ENCODE measurements at regions not wholly inside any gene's neighbourhood (a gene's known extent, or its start where the extent isn't known, plus 50 kb on each side); places are given as distances from the start of the nearest gene placed in this dataset.

- H3K4me1 ChIP-seq (ENCODE audit: control insufficient read depth in 2 of 2, insufficient read depth in 2 of 2, low read length in 2 of 2), result peaks cover 39 to 40% of the 10 kb centered on the region in 2 donors
- H3K36me3 Mint-ChIP-seq, result peaks cover 4 to 40% (median 15%) of the 10 kb centered on the region in 5 donors
- H3K4me1 Mint-ChIP-seq, result peaks cover 51 to 100% (median 97%) of the 10 kb centered on the region in 7 donors
- ATAC-seq (no peak), DNase-seq (no peak)
- no peak overlapping the region for H3K4me3 ChIP-seq (ENCODE audit: low read length)
- H3K27me3 Mint-ChIP-seq, result no peaks in the 10 kb centered on the region
- intact Hi-C loops (cut with micrococcal nuclease), result no loop called here
- no peak overlapping the region for H3K27ac ChIP-seq (ENCODE audit: low read depth, low read length)
- no peaks in the 10 kb centered on the region for H3K27me3 ChIP-seq (ENCODE audit: control insufficient read depth in 2 of 2, insufficient read depth in 2 of 2, low read length in 2 of 2)
- H3K9me3 ChIP-seq (ENCODE audit: control insufficient read depth in 2 of 3, low read length in 3 of 3), result no peaks in the 10 kb centered on the region
- peak overlapping the region in 1 of 10 donors; percentile 23 for H3K4me3 Mint-ChIP-seq
- peaks cover 0 to 13% (median 0%) of the 10 kb centered on the region in 11 donors for H3K9me3 Mint-ChIP-seq
- CTCF ChIA-PET, result interaction anchor here (0.9 kb wide), 1 partner anchor 235 kb away, joined by 4 read pairs; no protein-coding TSS in a partner anchor
- POLR2A ChIA-PET, result no interaction called here
- H3K27ac Mint-ChIP-seq, result peak overlapping the region in 2 of 9 donors; percentile 35 to 81
- H3K36me3 ChIP-seq (ENCODE audit: control insufficient read depth in 2 of 3, insufficient read depth in 3 of 3, low read length in 3 of 3), result no peaks in the 10 kb centered on the region
Measured at GRCh38 chr13:74052402-74052928, 81.7 kb downstream of the KLF12 start.

GRCh38 chr13:74048756-74049155, 85.4 kb downstream of the KLF12 start:
- H3K4me3 Mint-ChIP-seq, result no peak overlapping the region
- Histone ChIP-seq H3K36me3 (ENCODE audit: control insufficient read depth in 2 of 3, insufficient read depth in 3 of 3, low read length in 3 of 3) (no peaks in the 10 kb centered on the region), H3K4me3 (ENCODE audit: low read length) (no peak overlapping the region), H3K4me1 (ENCODE audit: control insufficient read depth in 2 of 2, insufficient read depth in 2 of 2, low read length in 2 of 2) (peaks cover 16 to 22% of the 10 kb centered on the region in 2 donors), H3K27me3 (ENCODE audit: control insufficient read depth in 2 of 2, insufficient read depth in 2 of 2, low read length in 2 of 2) (no peaks in the 10 kb centered on the region), H3K27ac (ENCODE audit: low read depth, low read length) (no peak overlapping the region), H3K9me3 (ENCODE audit: control insufficient read depth in 2 of 3, low read length in 3 of 3) (no peaks in the 10 kb centered on the region)
- H3K27me3 Mint-ChIP-seq, result no peaks in the 10 kb centered on the region
- intact Hi-C loops (cut with micrococcal nuclease), result no loop called here
- ChIA-PET CTCF (no interaction called here), POLR2A (interaction anchor here (0.6 to 1.0 kb wide), 2 partner anchors 13 to 143 kb away, joined by 3 to 4 read pairs; no protein-coding TSS in a partner anchor)
- DNase-seq (no peak), ATAC-seq (no peak)
- H3K36me3 Mint-ChIP-seq, result peaks cover 9 to 45% (median 22%) of the 10 kb centered on the region in 5 donors
- peak overlapping the region in 6 of 9 donors; percentile 6 to 81 (median 28) for H3K27ac Mint-ChIP-seq
- peaks cover 38 to 88% (median 82%) of the 10 kb centered on the region in 7 donors for H3K4me1 Mint-ChIP-seq
- peaks cover 0 to 13% (median 0%) of the 10 kb centered on the region in 11 donors for H3K9me3 Mint-ChIP-seq

DNA sequence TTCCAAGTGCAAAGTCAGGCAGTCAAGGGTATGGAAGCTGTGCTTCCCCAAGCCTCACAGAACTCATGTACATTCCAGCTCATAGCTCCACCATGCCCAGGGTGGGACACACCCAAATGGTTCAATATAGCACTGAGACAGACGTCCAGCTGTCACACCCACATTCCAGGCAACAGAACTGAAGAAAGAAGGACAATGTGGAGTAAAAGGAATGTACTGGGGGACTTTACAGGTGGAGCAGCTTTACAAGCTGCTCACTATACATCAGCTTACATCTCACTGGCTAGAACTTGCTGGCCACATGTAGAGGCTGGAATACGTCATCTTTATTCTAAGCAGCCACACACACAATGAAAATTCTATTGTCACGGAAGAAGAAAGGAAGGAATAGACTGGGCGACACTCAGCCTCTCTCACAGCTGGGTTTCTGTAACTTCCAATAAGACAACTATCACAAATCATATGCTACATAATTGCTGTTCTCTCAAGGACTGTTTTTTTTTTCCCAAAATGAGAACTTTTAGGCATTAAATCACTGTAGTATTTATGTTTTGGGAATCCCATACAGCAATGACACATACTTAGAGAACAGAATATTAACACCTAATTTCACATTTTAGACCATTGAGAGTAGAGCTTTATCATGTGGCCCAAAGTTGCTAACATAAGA, 86.1 kb downstream of the KLF12 start:
- Histone ChIP-seq H3K36me3 (ENCODE audit: control insufficient read depth in 2 of 3, insufficient read depth in 3 of 3, low read length in 3 of 3) (no peaks in the 10 kb centered on the region), H3K27ac (ENCODE audit: low read depth, low read length) (no peak overlapping the region), H3K4me1 (ENCODE audit: control insufficient read depth in 2 of 2, insufficient read depth in 2 of 2, low read length in 2 of 2) (peaks cover 20 to 22% of the 10 kb centered on the region in 2 donors), H3K9me3 (ENCODE audit: control insufficient read depth in 2 of 3, low read length in 3 of 3) (no peaks in the 10 kb centered on the region), H3K4me3 (ENCODE audit: low read length) (no peak overlapping the region), H3K27me3 (ENCODE audit: control insufficient read depth in 2 of 2, insufficient read depth in 2 of 2, low read length in 2 of 2) (no peaks in the 10 kb centered on the region)
- ChIA-PET CTCF (no interaction called here), POLR2A (interaction anchor here (0.6 to 1.3 kb wide), 4 partner anchors 14 to 64 kb away, joined by 3 to 4 read pairs (median 3); no protein-coding TSS in a partner anchor)
- H3K27me3 Mint-ChIP-seq, result no peaks in the 10 kb centered on the region
- H3K4me1 Mint-ChIP-seq, result peaks cover 41 to 89% (median 83%) of the 10 kb centered on the region in 7 donors
- intact Hi-C loops (cut with micrococcal nuclease), result no loop called here
- peak overlapping the region in 6 of 9 donors; percentile 30 to 81 (median 34) for H3K27ac Mint-ChIP-seq
- DNase-seq (no peak), ATAC-seq (no peak)
- H3K4me3 Mint-ChIP-seq, result no peak overlapping the region
- H3K9me3 Mint-ChIP-seq, result peaks cover 0 to 13% (median 0%) of the 10 kb centered on the region in 11 donors
- peaks cover 9 to 40% (median 22%) of the 10 kb centered on the region in 5 donors for H3K36me3 Mint-ChIP-seq

GRCh38 chr13:74046431-74046830, 87.8 kb downstream of the KLF12 start:
- Histone ChIP-seq H3K4me3 (ENCODE audit: low read length) (no peak overlapping the region), H3K36me3 (ENCODE audit: control insufficient read depth in 2 of 3, insufficient read depth in 3 of 3, low read length in 3 of 3) (no peaks in the 10 kb centered on the region), H3K27ac (ENCODE audit: low read depth, low read length) (no peak overlapping the region), H3K4me1 (ENCODE audit: control insufficient read depth in 2 of 2, insufficient read depth in 2 of 2, low read length in 2 of 2) (peaks cover 15 to 18% of the 10 kb centered on the region in 2 donors), H3K27me3 (ENCODE audit: control insufficient read depth in 2 of 2, insufficient read depth in 2 of 2, low read length in 2 of 2) (no peaks in the 10 kb centered on the region), H3K9me3 (ENCODE audit: control insufficient read depth in 2 of 3, low read length in 3 of 3) (no peaks in the 10 kb centered on the region)
- intact Hi-C loops (cut with micrococcal nuclease), result no loop called here
- DNase-seq (no peak), ATAC-seq (no peak)
- peaks cover 0 to 8% (median 0%) of the 10 kb centered on the region in 11 donors for H3K9me3 Mint-ChIP-seq
- no peak overlapping the region for H3K27ac Mint-ChIP-seq
- peaks cover 39 to 89% (median 80%) of the 10 kb centered on the region in 7 donors for H3K4me1 Mint-ChIP-seq
- H3K36me3 Mint-ChIP-seq, result peaks cover 9 to 37% (median 20%) of the 10 kb centered on the region in 5 donors
- no peaks in the 10 kb centered on the region for H3K27me3 Mint-ChIP-seq
- H3K4me3 Mint-ChIP-seq, result no peak overlapping the region
- ChIA-PET CTCF (no interaction called here), POLR2A (no interaction called here)

DNA sequence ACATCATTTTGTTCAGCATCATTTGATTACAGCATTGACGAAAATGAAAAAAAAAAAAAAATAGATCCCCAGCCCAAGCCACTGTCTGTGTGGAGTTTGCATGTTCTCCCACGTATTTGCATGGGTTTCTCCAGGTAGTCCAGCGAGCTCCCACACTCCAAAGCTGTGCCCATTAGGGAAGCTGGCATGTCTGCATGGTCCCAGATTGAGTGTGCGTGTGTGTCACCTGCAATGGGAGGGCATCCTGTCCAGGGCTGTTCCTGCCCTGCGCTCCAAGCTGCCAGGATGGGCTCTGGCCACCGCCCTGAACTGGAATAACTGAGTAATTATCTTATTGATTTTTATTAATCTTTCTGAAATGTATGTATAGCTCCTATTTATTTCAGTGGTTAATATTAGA, 88.6 kb downstream of the KLF12 start:
- intact Hi-C loops (cut with micrococcal nuclease), result no loop called here
- peaks cover 9 to 12% of the 10 kb centered on the region in 2 donors for H3K4me1 ChIP-seq (ENCODE audit: control insufficient read depth in 2 of 2, insufficient read depth in 2 of 2, low read length in 2 of 2)
- Mint-ChIP-seq H3K4me1 (peaks cover 35 to 89% (median 80%) of the 10 kb centered on the region in 7 donors), H3K36me3 (peaks cover 9 to 36% (median 20%) of the 10 kb centered on the region in 5 donors), H3K27ac (peak overlapping the region in 1 of 9 donors; percentile 51), H3K9me3 (peaks cover 0 to 5% (median 0%) of the 10 kb centered on the region in 11 donors), H3K27me3 (no peaks in the 10 kb centered on the region), H3K4me3 (no peak overlapping the region)
- DNase-seq (no peak), ATAC-seq (no peak)
- no peaks in the 10 kb centered on the region for H3K9me3 ChIP-seq (ENCODE audit: control insufficient read depth in 2 of 3, low read length in 3 of 3)
- H3K36me3 ChIP-seq (ENCODE audit: control insufficient read depth in 2 of 3, insufficient read depth in 3 of 3, low read length in 3 of 3), result no peaks in the 10 kb centered on the region
- CTCF ChIA-PET, result no interaction called here
- POLR2A ChIA-PET, result no interaction called here
- no peak overlapping the region for H3K27ac ChIP-seq (ENCODE audit: low read depth, low read length)
- H3K27me3 ChIP-seq (ENCODE audit: control insufficient read depth in 2 of 2, insufficient read depth in 2 of 2, low read length in 2 of 2), result no peaks in the 10 kb centered on the region
- no peak overlapping the region for H3K4me3 ChIP-seq (ENCODE audit: low read length)

DNA sequence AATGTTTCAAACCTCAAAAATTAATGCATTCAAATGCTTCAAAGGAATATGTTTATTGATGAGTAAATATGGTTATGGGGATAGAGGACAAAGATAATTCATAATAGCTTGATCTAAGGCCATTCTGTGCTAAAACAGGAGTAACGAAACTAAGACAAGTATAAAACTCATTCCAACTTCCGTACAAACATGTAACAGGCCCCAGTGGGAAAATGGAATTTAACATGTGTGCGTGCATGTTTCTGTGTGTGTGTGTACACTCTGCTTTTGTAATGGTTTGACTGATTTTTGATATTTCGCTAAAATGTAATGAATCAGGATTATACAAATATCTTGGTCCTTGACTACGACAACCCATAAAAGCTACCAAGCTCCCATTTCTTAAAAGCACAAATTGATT, 91.0 kb downstream of the KLF12 start:
- no peak overlapping the region for H3K27ac ChIP-seq (ENCODE audit: low read depth, low read length)
- H3K4me3 Mint-ChIP-seq, result no peak overlapping the region
- no peaks in the 10 kb centered on the region for H3K9me3 ChIP-seq (ENCODE audit: control insufficient read depth in 2 of 3, low read length in 3 of 3)
- peaks cover 27 to 86% (median 74%) of the 10 kb centered on the region in 7 donors for H3K4me1 Mint-ChIP-seq
- peaks cover 5 to 24% (median 12%) of the 10 kb centered on the region in 5 donors for H3K36me3 Mint-ChIP-seq
- no peak for ATAC-seq
- DNase-seq, result no peak
- H3K4me1 ChIP-seq (ENCODE audit: control insufficient read depth in 2 of 2, insufficient read depth in 2 of 2, low read length in 2 of 2), result peaks cover 5 to 16% of the 10 kb centered on the region in 2 donors
- ChIA-PET CTCF (interaction anchor here (0.5 to 1.0 kb wide), 2 partner anchors 12 to 106 kb away, joined by 3 read pairs; no protein-coding TSS in a partner anchor), POLR2A (interaction anchor here (1.1 to 1.3 kb wide), 2 partner anchors 9 to 18 kb away, joined by 3 to 4 read pairs; no protein-coding TSS in a partner anchor)
- H3K27me3 Mint-ChIP-seq, result no peaks in the 10 kb centered on the region
- H3K36me3 ChIP-seq (ENCODE audit: control insufficient read depth in 2 of 3, insufficient read depth in 3 of 3, low read length in 3 of 3), result no peaks in the 10 kb centered on the region
- intact Hi-C loops (cut with micrococcal nuclease), result no loop called here
- no peak overlapping the region for H3K27ac Mint-ChIP-seq
- H3K9me3 Mint-ChIP-seq, result no peaks in the 10 kb centered on the region
- H3K4me3 ChIP-seq (ENCODE audit: low read length), result no peak overlapping the region
- no peaks in the 10 kb centered on the region for H3K27me3 ChIP-seq (ENCODE audit: control insufficient read depth in 2 of 2, insufficient read depth in 2 of 2, low read length in 2 of 2)

All from naive thymus-derived CD4-positive, alpha-beta T cell (primary cell).